K562 (cell line): ENCODE measurements at regions not wholly inside any gene's neighbourhood (a gene's known extent, or its start where the extent isn't known, plus 50 kb on each side); places are given as distances from the start of the nearest gene placed in this dataset.

Experiments used
- CHD4 ChIP-seq: fragments of 200-600 bp; sonication (generic); IDR thresholded peaks from 3 replicates; pipeline ENCODE4 v1.6.1; 2012; ENCODE audit warnings: low read depth, mild to moderate bottlenecking, mixed read lengths, low read length, inconsistent platforms; ENCODE audit not compliant: insufficient read depth, insufficient replicate concordance, poor library complexity, severe bottlenecking
- ETV5 ChIP-seq: sonication (generic); formaldehyde crosslinking; IDR thresholded peaks from 2 replicates; pipeline ENCODE4 v1.4.0; 2020; ENCODE audit warnings: low read depth, mild to moderate bottlenecking, missing genetic modification reagents
- GATAD2A ChIP-seq: fragments of 450-650 bp; IDR thresholded peaks from 2 replicates; pipeline ENCODE4 v1.6.1; 2017
- HNRNPUL1 ChIP-seq: fragments of 200-400 bp; formaldehyde crosslinking; IDR thresholded peaks from 2 replicates; pipeline ENCODE4 v1.6.1; 2017; ENCODE audit warnings: low read length
- HSF4 ChIP-seq: fragments of 250-450 bp; sonication (Bioruptor Pico); IDR thresholded peaks from 2 replicates; pipeline ENCODE4 v2.1.2; 2022; ENCODE audit warnings: mild to moderate bottlenecking, moderate library complexity, borderline replicate concordance
- PHF8 ChIP-seq: fragments of 200-600 bp; sonication (generic); IDR thresholded peaks from 2 replicates; pipeline ENCODE4 v1.6.1; 2012; ENCODE audit warnings: mixed run types, mild to moderate bottlenecking, inconsistent platforms, low read length, moderate library complexity, borderline replicate concordance
- RBFOX2 ChIP-seq: fragments of 200-400 bp; formaldehyde crosslinking; IDR thresholded peaks from 2 replicates; pipeline ENCODE4 v1.6.1; 2017; ENCODE audit warnings: low read depth, mild to moderate bottlenecking, low read length, moderate library complexity
- RBM22 ChIP-seq: fragments of 200-400 bp; formaldehyde crosslinking; IDR thresholded peaks from 2 replicates; pipeline ENCODE4 v1.6.1; 2018; ENCODE audit warnings: low read length, low read depth; ENCODE audit not compliant: poor library complexity, severe bottlenecking
- RCOR1 ChIP-seq, 2 experiments: IDR thresholded peaks; 2 replicates each; pipeline ENCODE4 v1.6.1; 2012; ENCODE audit warnings: low read depth in 2 of 2, low read length in 2 of 2, borderline replicate concordance in 1 of 2, improper control_type of control experiment in 1 of 2
- SMAD4 ChIP-seq: fragments of 250-450 bp; sonication (Bioruptor Pico); conservative IDR thresholded peaks from 2 replicates; pipeline ENCODE4 v1.8.0; 2021; ENCODE audit warnings: inconsistent platforms, mild to moderate bottlenecking, moderate library complexity
- ZNF143 ChIP-seq: sonication (generic); formaldehyde crosslinking; IDR thresholded peaks from 2 replicates; pipeline ENCODE4 v1.9.0; 2022; ENCODE audit warnings: mild to moderate bottlenecking, missing genetic modification reagents
- ZNF239 ChIP-seq: fragments of 250-450 bp; sonication (Bioruptor Pico); IDR thresholded peaks from 2 replicates; pipeline ENCODE4 v1.4.0; 2020; ENCODE audit warnings: mild to moderate bottlenecking
- ZNF24 ChIP-seq: fragments of 450-650 bp; IDR thresholded peaks from 2 replicates; pipeline ENCODE4 v1.6.1; 2016
- ZNF584 ChIP-seq: fragments of 200-800 bp; sonication (Bioruptor generic); IDR thresholded peaks from 2 replicates; pipeline ENCODE4 v1.6.1; 2016; ENCODE audit warnings: low read depth, mild to moderate bottlenecking, missing genetic modification characterization, missing compliant biosample characterization
- TF ChIP-seq, protein P1 (sequence below): sonication (generic); formaldehyde crosslinking; IDR thresholded peaks from 2 replicates; pipeline ENCODE4 v1.8.1; 2023; ENCODE audit warnings: mild to moderate bottlenecking, missing genetic modification reagents
- TF ChIP-seq, protein P2 (sequence below): IDR thresholded peaks from 2 replicates; pipeline ENCODE4 v1.6.1; 2011; ENCODE audit not compliant: insufficient read length; ENCODE audit errors: extremely low read depth
- TF ChIP-seq, protein P3 (sequence below): fragments of 450-650 bp; IDR thresholded peaks from 2 replicates; pipeline ENCODE4 v1.6.1; 2017; ENCODE audit warnings: antibody characterized with exemption, mild to moderate bottlenecking
- TF ChIP-seq, protein P4 (sequence below): sonication (generic); formaldehyde crosslinking; IDR thresholded peaks from 2 replicates; pipeline ENCODE4 v1.4.0; 2020; ENCODE audit warnings: mild to moderate bottlenecking, missing genetic modification reagents

DNA sequence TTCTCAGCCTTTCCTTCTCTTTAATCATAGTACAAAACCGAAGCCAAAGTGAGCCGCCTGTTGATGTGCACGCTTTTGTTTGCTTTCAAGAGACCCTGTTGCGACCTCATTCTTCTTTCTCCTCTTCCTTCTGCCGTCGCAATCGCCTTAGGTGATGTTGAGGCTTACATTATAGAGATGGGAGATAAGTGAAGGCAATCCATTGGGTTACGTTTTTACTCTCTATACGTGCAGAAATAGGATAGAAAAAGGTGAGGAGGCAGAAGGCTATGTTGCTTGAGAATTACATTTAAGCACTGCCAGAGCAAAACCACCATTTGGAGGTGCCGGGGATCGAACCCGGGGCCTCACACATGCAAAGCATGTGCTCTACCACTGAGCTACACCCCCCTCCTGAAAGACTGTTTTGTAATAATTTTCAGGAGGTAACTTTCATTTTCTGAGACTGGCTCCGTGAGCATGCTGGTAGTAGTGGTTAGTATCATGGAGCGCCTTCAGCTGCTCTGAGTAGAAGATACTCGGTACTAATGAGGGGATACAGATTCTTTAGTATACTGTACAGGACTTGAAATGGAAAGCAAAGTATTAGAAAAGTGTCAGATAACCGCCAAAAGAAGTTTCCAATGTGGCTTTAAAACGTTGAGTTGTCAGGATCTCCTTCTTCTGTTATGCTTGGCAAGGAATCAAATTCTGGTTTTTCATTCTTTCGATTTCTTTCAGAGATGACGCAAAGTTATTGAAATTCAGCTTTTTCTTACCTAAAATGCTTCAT lies 165.6 kb downstream of the TRIM27 start (continued):
- TF ChIP-seq, protein P1, sequence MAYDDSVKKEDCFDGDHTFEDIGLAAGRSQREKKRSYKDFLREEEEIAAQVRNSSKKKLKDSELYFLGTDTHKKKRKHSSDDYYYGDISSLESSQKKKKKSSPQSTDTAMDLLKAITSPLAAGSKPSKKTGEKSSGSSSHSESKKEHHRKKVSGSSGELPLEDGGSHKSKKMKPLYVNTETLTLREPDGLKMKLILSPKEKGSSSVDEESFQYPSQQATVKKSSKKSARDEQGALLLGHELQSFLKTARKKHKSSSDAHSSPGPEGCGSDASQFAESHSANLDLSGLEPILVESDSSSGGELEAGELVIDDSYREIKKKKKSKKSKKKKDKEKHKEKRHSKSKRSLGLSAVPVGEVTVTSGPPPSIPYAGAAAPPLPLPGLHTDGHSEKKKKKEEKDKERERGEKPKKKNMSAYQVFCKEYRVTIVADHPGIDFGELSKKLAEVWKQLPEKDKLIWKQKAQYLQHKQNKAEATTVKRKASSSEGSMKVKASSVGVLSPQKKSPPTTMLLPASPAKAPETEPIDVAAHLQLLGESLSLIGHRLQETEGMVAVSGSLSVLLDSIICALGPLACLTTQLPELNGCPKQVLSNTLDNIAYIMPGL (CRISPR knock-in tag): peak; percentile 58; the same call in 1 of the 2 replicates
- TF ChIP-seq ZNF143 (no peak), RBFOX2 (peak; percentile 69), PHF8 (peak; percentile 38; the same call in 1 of the 2 replicates), HSF4 (no peak), RBM22 (no peak), CHD4 (no peak), ETV5 (CRISPR knock-in tag) (0 out of 2 replicates have a peak, but pooled peaks have one; percentile 27), RCOR1 (IDR thresholded peaks at IDR 0.05; ENCODE audit: borderline replicate concordance in 1 of 2, low read depth in 2 of 2, low read length in 2 of 2) (peak; percentile 34 to 87; a peak in 3 of 4 replicates), ZNF239 (CRISPR knock-in tag) (peak; percentile 45; the same call in 1 of the 2 replicates), ZNF584 (peak; percentile 89), GATAD2A (no peak), ZNF24 (peak; percentile 79), HNRNPUL1 (peak; percentile 82), SMAD4 (CRISPR knock-in tag) (peak; percentile 39; the same call in 1 of the 2 replicates)
- TF ChIP-seq, protein P2, sequence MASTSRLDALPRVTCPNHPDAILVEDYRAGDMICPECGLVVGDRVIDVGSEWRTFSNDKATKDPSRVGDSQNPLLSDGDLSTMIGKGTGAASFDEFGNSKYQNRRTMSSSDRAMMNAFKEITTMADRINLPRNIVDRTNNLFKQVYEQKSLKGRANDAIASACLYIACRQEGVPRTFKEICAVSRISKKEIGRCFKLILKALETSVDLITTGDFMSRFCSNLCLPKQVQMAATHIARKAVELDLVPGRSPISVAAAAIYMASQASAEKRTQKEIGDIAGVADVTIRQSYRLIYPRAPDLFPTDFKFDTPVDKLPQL: peak; percentile 12
- TF ChIP-seq, protein P3, sequence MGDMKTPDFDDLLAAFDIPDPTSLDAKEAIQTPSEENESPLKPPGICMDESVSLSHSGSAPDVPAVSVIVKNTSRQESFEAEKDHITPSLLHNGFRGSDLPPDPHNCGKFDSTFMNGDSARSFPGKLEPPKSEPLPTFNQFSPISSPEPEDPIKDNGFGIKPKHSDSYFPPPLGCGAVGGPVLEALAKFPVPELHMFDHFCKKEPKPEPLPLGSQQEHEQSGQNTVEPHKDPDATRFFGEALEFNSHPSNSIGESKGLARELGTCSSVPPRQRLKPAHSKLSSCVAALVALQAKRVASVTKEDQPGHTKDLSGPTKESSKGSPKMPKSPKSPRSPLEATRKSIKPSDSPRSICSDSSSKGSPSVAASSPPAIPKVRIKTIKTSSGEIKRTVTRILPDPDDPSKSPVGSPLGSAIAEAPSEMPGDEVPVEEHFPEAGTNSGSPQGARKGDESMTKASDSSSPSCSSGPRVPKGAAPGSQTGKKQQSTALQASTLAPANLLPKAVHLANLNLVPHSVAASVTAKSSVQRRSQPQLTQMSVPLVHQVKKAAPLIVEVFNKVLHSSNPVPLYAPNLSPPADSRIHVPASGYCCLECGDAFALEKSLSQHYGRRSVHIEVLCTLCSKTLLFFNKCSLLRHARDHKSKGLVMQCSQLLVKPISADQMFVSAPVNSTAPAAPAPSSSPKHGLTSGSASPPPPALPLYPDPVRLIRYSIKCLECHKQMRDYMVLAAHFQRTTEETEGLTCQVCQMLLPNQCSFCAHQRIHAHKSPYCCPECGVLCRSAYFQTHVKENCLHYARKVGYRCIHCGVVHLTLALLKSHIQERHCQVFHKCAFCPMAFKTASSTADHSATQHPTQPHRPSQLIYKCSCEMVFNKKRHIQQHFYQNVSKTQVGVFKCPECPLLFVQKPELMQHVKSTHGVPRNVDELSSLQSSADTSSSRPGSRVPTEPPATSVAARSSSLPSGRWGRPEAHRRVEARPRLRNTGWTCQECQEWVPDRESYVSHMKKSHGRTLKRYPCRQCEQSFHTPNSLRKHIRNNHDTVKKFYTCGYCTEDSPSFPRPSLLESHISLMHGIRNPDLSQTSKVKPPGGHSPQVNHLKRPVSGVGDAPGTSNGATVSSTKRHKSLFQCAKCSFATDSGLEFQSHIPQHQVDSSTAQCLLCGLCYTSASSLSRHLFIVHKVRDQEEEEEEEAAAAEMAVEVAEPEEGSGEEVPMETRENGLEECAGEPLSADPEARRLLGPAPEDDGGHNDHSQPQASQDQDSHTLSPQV: peak; percentile 90
- TF ChIP-seq, protein P4, sequence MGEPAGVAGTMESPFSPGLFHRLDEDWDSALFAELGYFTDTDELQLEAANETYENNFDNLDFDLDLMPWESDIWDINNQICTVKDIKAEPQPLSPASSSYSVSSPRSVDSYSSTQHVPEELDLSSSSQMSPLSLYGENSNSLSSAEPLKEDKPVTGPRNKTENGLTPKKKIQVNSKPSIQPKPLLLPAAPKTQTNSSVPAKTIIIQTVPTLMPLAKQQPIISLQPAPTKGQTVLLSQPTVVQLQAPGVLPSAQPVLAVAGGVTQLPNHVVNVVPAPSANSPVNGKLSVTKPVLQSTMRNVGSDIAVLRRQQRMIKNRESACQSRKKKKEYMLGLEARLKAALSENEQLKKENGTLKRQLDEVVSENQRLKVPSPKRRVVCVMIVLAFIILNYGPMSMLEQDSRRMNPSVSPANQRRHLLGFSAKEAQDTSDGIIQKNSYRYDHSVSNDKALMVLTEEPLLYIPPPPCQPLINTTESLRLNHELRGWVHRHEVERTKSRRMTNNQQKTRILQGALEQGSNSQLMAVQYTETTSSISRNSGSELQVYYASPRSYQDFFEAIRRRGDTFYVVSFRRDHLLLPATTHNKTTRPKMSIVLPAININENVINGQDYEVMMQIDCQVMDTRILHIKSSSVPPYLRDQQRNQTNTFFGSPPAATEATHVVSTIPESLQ (CRISPR knock-in tag): 0 out of 2 replicates have a peak, but pooled peaks have one; percentile 84
